Stimulated activated CD8-positive, alpha-beta memory T cell treated with anti-CD3 and anti-CD28 coated beads, Interleukin-4, amount 100 ng/mL, for 48 hours (primary cell): ENCODE measurements at regions not wholly inside any gene's neighbourhood (a gene's known extent, or its start where the extent isn't known, plus 50 kb on each side); places are given as distances from the start of the nearest gene placed in this dataset.
"Not testable (repeated sequence)": the region's sequence is repeated elsewhere in the genome, so short reads cannot be mapped to it uniquely, and the experiment has no call there.

ENCODE experiments used
- DNase-seq: peaks from one replicate; pipeline ENCODE4 v3.0.0-alpha.2; 2020

DNA sequence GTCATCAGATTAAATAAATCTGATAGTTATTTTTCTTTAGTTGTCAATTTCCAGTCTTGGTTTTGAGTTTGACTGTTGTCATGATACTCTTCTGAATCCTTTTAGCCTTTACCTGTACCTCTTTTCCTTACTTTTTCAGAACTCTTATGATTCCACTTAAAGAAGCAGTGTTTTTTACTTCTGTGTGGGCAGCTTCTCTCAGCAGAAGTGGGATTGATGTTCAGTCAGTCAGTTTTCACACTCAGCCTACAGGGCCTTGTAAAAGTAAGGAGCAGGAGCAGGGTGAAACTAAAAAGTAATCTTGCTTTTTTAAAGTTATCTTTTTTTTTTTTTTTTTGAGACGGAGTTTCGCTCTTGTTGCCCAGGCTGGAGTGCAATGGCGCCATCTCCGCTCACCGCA, 75.1 kb downstream of the HAUS1 start:
- DNase-seq: no peak

DNA sequence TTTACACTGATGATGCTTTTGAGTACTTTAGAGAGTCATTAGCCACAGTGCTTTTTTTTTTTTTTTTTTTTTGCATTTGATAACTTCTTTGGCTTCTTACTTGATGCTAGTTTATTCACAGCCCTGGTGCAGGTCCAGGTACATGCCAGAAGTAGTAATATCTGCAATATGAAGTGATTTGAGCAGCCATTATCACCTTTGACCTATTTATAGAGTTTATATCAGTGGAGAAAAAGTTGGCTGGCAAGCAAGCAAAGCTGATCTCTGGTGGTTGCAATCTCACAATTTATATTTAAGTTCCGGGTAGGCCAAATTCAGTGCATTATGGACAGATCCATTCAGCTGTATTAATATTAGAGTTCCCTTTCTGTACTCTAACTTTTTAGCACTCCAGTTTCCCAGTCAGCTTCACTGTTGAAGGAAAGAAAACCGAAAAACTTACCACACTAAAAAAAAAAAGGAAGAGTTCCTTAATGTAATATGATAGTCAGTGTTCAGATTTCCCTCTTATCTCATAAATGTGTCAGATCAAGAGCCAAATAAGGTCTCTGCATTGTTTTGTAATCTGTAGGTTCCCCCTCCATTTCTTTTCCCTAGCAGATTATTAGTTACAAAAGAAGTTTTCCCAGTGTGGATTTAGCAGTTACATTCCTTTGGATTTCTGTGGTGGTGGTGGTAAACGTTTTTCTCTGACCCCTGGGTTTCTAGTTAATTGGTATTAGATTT, 78.6 kb downstream of the HAUS1 start:
- no peak for DNase-seq

DNA sequence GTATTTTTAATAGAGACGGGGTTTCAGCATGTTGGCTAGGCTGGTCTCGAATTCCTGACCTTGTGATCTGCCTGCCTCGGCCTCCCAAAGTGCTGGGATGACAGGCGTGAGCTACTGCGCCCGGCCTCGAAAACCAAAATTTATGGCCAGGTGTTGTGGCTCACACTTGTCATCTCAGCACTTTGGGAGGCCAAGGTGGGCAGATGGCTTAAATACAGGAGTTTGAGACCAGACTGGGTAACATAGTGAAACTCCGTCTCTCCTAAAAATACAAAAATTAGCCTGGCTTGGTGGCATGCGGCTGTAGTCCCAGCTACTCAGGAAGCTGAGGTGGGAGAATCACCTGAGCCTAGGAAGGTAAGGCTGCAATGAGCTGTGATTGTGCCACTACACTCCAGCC, 80.1 kb downstream of the HAUS1 start:
- not testable (repeated sequence) for DNase-seq

DNA sequence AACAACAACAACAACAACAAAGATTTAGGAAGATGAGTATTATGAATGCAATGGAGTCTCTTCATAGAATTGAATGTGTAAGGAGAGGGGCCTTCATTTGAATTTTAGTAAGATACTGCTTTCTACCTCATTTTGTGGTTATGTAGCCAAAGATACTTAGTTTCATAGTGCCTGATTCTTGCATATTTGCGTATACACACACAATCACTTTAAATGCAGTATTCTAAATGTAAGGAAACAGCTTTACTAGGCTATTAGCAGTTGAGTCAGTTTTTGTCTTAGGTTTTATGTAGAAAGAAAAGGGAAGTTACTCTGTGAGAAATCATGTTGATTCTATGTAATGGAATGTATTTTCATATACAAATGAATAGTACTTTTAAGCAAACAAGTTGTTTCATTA, 80.5 kb downstream of the HAUS1 start:
- no peak for DNase-seq

DNA sequence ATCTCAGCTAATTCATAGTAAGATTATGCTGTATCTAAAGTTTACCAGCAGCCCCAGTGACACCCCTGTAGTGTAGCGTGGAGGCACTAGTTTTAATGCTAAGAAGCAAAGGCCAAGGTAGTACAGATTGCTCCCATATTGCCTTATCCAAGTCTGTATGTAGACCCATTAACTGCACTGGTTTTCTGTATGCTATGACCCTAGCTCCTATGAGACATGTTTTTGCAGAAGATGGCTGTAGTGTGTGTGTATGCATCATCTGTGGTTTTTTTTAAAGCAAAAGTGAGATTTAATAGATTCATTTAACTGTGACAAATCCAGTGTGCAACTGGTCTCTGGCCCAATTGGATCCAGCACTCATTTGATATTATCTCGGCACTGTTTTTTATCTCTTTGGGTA, 86.5 kb downstream of the HAUS1 start:
- no peak for DNase-seq

DNA sequence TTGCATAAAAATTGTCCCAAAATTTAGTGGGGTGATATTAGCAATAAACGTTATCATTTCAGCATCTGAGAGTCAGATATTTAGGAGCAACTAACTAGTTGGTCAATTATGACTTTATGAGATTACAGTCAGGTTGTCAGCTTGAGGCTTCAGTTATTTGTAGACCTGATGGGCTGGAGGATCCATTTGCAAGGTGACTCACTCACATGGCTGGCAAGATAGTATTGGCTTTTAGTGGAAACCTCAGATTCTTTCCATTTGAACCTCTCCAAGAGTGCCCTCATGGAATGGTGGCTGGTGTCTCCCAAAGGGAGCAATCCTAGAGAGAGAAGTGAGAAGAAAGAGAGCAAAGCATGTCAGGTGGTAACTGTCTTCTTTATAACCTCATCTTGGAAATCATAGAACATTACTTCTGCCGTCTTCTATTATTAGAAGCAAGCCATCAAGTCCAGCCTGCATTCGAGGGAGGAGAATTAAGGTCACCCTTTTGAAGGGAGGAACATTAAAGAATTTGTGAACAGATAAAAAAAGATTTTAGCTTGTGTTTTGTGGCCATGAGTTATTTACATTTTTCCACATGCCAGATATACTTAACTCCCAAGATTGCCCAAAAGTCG, 92.5 kb downstream of the HAUS1 start:
- no peak for DNase-seq

DNA sequence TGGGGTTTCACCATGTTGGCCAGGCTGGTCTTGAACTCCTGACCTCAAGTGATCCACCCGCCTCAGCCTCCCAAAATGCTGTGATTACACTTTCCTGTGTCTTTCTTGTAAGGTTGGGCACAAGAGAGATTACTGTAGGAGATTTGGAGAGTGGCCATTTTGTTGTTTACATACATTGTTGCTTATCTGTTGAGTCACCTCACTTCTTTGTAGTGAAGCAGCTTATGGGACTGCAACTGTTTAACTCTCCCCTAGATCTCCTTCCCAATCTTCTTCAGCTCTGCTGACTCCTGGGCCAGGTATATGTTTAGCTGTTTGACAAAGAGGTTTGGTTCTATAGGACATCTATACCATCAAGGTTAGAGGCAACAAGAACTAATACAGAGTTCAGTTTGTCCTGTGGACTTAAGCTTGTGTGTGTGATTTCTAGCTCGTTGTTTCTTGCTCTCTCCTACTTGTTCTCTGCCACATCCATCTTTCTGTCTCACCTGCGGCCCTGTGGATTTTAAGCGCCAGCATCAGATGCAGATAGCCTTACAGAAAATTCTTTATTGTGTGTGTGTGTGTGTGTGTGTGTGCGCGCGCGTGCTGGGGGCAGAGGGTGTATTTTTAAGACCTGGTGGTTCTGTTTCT, 95.4 kb downstream of the HAUS1 start:
- no peak for DNase-seq

DNA sequence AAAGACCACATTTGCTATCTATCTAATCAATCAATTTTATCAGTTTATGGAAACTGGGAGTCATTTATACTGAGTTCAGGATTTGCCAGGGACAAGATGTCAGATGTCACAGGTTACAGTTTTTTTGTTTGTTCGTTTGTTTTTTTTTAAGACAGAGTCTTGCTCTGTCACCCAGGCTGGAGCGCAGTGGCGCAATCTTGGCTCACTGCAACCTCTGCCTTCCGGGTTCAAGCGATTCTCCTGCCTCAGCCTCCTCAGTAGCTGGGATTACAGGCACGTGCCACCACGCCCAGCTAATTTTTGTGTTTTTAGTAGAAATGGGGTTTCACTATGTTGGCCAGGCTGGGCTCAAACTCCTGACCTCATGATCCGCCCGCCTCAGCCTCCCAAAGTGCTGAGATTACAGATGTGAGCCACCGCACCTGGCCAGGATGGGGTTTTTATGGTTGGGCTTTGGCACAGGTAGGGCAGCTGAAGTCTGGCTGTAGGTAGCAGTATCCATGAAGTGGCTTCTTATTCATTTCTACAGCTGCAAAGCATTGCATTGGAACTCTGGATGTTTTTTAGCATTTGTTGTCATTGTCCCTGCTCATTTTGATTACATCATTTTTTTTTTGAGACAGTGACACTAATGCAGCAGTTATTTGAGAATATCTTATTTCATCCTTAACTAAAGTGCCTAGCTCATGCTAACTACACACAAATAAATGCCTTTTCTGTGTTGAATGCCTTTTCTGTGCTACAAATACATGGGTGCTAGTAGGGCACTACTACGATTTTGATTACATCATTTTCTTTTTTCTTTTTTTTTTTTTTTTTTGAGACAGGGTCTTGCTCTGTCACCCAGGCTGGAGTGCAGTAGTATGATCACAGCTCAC, 96.2 kb downstream of the HAUS1 start:
- DNase-seq: not testable (repeated sequence)

DNA sequence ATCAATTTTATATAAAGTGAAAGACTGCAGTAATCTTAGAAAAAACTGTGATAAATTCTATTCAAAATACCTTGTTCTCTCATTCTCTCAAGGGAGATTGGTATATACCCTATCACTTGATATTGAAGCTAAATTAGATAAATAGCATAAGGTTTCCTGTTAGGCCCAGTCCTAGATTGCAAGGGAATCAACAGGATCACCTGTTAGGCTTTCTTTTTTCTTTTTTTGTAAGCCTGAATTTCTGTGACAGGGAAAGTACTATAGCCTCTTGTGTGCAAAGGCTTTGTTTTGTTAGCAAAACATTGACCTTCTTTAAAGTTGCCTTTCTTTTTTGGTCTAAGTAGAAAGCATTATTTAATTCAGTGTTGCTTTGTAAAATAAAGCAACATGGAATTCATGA, 100.0 kb downstream of the HAUS1 start:
- no peak for DNase-seq

DNA sequence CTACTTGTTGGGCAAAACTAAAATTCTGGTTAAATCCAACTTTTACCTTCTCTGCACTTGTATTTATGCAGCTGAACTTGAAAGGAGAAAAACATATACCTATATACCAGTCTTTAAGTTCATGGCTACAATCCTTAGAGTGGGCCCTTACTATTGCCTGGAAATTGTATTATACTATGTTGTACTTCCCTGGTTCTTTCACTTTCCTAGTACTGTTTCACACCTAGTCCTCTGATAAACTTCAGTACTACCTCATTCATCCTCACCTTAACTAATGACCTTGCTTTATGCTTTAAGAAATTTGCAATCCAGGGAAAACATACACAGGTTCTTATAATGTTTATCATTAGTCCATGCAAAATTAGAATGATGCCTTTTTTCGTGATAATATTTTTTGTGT, 103.8 kb downstream of the HAUS1 start:
- no peak for DNase-seq

DNA sequence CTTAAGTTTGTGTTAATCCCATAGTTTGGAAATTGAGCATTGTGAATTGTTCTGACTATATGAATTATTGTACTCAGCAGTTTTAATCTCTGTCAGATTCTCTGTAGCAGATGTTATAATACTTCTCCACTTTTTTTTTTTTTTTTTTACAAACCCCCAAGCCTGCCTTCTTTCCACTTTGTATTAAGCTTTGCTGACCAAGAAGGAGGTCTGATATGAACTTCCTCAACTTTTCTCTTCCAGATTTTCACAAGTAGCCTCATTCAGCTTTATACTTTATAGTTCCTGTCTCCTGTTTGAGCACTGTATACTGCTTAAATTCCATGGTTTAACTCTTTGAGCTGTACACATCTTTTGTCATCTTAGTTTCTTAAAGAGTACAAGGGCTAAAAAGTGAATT, 105.0 kb downstream of the HAUS1 start:
- DNase-seq: no peak

DNA sequence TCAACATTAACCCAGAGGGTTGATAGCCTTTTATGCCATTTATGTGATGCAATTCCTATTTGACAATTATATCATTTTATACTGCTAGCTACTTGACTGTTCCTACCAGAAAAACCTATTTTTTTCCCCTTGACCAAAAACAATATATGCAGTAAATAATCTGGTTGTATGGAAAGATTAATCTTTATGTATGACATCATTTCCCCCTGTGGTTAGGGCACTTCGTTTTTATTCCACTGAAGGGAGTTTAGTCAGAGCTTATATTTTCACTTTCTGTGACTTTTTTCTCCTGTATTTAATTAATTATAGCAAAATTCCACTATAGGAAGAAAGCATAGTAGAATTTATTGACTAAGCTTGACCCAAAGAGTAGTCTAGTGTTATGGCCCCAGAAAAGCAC, 107.6 kb downstream of the HAUS1 start:
- DNase-seq: no peak

DNA sequence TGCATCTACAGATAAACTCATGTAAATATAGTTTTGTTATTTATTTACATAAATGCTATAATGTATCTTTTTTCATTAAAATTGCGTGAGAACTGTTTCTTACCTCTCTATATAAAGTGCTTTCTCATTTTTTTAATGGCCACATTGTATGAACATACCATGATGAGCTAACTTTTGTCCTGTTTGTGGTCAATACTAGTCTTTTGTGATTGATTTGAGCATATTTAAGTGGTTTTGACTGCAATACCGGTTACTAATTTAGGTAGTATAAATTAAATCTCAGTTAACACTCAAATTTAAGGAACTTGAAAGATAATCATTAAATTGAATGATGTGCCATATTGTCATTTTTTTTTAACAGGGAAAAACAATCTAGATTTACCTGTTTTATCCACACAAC, 108.2 kb downstream of the HAUS1 start:
- DNase-seq: no peak

DNA sequence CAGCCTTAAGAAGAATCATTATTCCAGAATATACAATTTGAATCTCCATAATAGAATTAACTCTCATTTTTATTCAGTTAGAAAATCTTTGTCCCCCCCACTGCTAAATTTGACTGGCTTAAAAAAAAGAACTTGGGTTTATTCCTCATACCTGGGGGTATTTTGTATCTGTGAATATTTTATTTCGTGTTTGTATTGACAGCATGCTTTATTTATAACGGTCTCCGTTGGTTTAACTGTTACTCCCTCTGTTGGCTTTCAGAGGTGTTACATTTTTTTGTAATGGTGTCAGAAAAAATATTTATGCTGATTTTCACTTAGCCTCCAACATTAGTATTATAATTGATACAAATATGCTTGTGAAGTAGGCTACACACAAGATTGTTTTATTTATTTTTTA, 109.1 kb downstream of the HAUS1 start:
- DNase-seq: no peak

DNA sequence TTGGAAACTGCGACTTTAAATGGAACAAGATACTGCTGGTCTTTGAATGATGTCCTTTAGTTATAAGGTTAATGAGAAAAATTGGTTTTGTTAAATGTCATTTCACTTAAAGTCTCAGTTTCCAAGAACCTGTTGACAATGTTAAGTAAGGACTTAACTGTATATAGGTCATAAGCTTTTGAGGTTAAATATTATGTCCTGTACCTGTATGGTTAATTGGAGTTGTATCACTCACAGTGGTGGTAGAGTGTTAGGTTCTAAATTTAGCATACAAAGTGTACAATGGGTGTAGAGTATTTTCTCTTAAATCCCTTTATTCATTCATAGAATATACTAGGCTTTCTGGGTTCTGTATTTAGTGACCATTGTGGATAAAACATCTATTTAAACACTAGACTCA, 110.2 kb downstream of the HAUS1 start:
- no peak for DNase-seq

DNA sequence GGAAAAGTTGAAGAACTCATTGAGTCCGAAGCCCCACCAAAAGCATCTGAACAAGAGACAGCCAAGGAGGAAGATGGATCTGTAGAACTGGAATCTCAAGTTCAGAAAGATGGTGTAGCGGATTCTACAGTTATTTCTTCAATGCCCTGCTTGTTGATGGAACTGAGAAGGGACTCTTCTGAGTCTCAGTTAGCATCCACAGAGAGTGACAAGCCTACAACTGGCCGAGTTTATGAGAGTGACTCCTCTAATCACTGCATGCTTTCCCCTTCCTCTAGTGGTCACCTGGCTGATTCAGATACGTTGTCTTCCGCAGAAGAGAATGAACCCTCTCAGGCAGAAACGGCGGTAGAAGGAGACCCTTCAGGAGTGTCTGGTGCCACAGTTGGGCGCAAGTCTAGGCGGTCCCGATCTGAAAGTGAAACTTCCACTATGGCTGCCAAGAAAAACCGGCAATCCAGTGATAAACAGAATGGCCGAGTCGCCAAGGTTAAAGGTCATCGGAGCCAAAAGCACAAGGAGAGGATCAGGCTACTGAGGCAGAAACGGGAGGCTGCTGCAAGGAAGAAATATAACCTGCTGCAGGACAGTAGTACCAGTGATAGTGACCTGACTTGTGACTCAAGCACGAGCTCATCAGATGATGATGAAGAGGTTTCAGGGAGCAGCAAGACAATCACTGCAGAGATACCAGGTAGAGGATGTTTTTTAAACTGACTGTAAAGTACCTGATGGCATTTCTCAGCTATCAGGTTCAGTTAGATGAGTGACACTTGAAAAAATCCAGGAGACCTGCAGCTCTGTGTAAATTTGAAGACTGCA, 111.9 kb downstream of the HAUS1 start:
- DNase-seq: no peak

DNA sequence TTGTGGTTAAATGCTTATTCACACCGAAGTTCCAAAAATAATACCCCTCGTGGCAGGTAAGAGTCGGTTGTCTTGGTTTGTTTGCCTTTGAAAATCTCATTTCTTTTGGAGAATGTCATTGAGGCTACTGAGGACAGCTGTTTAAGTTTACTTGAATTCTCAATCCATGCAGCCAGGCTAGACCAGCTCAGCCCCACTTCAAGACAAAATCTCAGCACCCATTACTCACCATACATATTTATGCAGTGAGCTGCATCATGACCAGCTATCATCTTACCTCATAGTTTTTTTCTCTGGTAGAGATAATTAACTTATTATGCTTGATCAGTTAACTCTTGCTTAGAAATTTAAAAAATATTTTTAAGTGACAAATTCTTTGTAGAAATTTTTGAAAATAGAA, 115.9 kb downstream of the HAUS1 start:
- no peak for DNase-seq

DNA sequence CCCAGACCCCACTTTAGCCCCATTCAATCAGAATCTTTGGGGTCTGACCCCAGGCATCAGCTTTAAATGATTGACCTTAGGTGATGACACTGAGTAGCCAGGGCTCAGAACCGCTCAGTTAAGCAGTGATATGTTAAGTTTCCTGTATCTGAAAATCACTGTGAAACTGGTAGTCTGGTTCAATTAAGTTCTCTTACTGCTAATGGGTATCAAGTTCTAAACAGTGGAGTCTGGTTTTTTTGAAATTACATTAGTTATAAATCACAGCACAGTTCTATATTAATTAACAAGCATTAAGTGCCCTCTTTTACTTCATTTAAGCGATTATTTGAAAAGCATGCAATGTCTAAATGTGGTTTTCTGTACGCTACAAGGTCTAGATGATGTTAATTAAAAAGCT, 117.9 kb downstream of the HAUS1 start:
- no peak for DNase-seq

DNA sequence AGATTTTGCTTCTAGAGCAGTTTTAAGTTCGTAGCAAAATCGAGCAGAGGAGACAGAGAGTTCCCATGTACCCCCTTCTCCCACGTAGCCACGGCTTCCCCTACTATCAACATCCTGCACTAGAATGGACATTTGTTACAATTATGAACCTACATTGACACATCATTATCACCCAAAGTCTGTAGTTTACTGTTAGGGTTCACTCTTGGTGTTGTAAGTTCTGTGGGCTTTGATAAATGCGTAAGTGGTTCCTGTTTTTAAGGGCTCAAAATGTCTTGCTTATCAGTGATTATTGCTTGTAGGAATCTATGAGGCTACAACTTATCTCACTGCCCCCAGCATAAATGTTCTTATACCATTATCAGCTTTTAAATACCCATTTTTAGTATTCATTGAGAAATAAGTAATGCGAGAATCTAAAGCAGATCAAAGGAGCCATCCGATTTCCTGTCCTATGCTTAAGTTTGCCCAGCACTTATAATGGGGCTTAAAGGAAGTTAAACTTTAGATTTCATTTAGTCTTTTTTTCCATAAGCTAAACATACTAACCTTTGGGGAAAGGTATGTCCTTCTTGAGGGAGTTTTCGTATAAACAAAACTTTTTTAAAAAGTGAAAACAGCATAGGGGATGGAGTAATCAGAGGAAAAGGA, 118.7 kb downstream of the HAUS1 start:
- DNase-seq: no peak

DNA sequence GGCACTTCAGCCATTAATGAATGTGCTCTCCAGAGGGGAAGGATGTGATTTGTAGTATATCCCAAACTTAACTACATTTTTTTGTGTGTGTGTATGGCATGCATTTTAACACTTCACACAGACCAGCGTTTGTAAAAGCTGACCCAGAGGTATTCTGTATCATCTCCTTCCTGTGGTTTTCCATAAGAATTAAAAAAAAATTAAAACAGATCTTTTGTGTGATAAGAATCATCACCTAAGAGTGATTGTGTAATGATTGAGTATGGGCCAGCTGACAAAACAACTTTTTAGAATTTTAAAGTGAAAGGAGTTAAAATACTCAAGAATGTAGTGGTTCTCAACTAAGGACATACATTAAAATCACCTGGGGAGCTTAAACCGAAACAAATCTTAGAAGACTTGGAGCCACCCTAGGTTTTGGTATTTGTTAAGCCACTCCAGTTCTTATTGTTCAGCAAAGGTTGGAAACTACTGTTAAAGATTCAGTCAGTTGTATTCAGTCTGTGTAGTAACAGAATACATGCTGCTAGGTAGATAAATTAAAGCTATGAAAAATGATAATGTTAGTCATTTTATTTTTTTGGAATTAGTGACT, 120.1 kb downstream of the HAUS1 start:
- DNase-seq: no peak

DNA sequence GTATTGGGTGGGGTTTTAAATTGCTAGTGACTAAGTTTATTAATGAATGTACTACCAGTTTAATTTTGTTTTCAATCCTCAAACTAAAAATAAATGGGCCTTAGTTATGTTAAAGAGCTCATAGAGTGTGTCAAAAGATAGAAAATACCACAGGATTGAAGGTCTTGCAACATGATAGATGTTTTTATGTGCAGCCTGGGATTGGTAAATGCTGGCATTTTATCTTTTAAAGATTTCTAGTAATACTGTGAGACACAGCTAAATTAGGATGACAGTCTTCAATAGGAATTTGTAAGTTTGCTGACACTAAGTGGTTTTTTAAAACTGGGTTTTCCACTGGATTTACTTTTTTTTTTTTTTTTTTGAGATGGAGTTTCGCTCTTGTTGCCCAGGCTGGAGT, 122.3 kb downstream of the HAUS1 start:
- DNase-seq: no peak

DNA sequence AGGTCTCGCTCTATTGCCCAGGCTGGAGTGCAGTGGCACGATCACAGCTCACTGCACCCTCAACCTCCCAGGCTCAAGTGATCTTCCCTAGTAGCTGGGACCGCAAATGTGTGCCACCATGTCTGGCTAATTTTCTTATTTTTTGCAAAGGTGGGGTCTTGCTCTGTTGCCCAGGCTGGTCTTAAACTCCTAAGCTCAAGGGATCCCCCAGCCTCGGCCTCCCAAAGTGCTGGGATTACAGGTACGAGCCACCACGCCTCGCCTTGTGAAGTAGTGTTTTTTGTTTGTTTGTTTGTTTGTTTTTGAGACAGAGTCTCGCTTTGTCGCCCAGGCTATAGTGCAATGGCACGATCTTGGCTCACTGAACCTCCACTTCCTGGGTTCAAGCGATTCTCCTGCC, 125.5 kb downstream of the HAUS1 start:
- DNase-seq: not testable (repeated sequence)
